IPS-20b (cell line): ENCODE measurements at regions not wholly inside any gene's neighbourhood (a gene's known extent, or its start where the extent isn't known, plus 50 kb on each side); places are given as distances from the start of the nearest gene placed in this dataset.

Experiments
- H3K27ac ChIP-seq: one replicate; pipeline ENCODE4 v1.5.1; 2013; ENCODE audit warnings: low read length
- H3K27me3 ChIP-seq: 2 replicates; pipeline ENCODE4 v1.6.1; 2013; ENCODE audit warnings: mild to moderate bottlenecking, low read length, inconsistent platforms; ENCODE audit not compliant: insufficient read depth
- H3K36me3 ChIP-seq: 2 replicates; pipeline ENCODE4 v1.6.1; 2013; ENCODE audit warnings: low read depth, mild to moderate bottlenecking, inconsistent platforms, low read length, moderate library complexity; ENCODE audit not compliant: insufficient read depth
- H3K4me1 ChIP-seq: 2 replicates; pipeline ENCODE4 v1.6.1; 2013; ENCODE audit warnings: mild to moderate bottlenecking, control low read depth, inconsistent platforms, low read length, moderate library complexity; ENCODE audit not compliant: insufficient read depth
- H3K4me3 ChIP-seq: 2 replicates; pipeline ENCODE4 v1.5.1; 2013; ENCODE audit warnings: mild to moderate bottlenecking, low read length, inconsistent platforms
- H3K9ac ChIP-seq: 2 replicates; pipeline ENCODE4 v1.6.1; 2013; ENCODE audit warnings: low read depth, mild to moderate bottlenecking, inconsistent platforms, low read length, moderate library complexity
- H3K9me3 ChIP-seq: 2 replicates; pipeline ENCODE4 v1.6.1; 2013; ENCODE audit warnings: mild to moderate bottlenecking, low read depth, low read length, inconsistent platforms; ENCODE audit not compliant: insufficient read depth

DNA sequence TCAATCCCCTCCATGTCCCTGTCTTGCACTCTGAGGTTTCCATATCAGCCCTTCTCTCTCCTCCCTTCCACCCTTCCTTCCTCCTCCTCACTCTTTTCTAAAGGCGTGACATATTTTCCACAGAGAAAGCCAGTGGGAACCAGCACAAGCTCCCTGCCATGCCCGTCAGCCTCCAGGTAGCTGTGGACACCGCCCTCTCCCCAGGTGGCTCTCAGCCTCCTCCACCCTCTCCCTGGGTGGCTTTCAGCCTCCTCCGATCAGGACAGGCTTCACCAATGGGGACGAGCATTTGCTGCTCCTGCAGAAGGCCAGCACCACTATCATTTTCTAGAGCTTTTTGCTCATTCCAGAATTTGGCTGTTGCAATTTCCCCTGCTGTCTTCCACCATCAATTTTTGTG is 236.6 kb downstream of the GADD45G start:
- no peaks in the 10 kb centered on the region for H3K36me3 ChIP-seq
- H3K27me3 ChIP-seq, result no peaks in the 10 kb centered on the region
- peaks cover 4% of the 10 kb centered on the region; the same call in 1 of the 2 replicates for H3K4me1 ChIP-seq
- no peaks in the 10 kb centered on the region for H3K9me3 ChIP-seq
- H3K27ac ChIP-seq, result no peak overlapping the region
- no peak overlapping the region for H3K9ac ChIP-seq
- no peak overlapping the region for H3K4me3 ChIP-seq

DNA sequence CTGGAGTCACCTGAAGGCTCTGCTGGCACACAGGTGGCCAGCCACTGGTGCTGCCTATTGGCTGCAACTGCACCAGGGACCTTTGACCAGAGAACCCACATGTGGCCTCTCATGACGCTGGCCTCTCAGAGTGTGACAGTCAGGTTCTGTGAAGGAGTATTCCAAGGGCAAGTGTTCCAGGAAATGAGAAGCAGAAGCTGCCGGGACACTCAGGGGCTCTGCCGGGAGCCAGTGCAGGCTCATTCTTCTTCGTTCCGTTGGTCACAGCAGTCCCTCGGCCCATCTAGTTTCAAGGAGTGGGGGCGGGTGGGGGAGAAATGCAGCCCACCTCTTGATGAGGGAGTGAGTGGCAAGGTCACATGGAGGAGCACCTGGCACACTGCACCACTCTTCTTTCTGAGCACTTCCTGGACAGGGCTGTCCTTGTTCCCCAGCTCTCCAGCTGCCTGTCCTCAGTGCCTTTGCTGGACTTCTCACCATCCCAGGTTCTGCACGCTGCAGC is 237.5 kb downstream of the GADD45G start:
- H3K27ac ChIP-seq, result no peak overlapping the region
- H3K36me3 ChIP-seq, result no peaks in the 10 kb centered on the region
- peaks cover 4% of the 10 kb centered on the region; the same call in 1 of the 2 replicates for H3K4me1 ChIP-seq
- no peaks in the 10 kb centered on the region for H3K27me3 ChIP-seq
- H3K9me3 ChIP-seq, result no peaks in the 10 kb centered on the region
- no peak overlapping the region for H3K4me3 ChIP-seq
- no peak overlapping the region for H3K9ac ChIP-seq

GRCh38 chr9:89843074-89843473 is 238.3 kb downstream of the GADD45G start:
- no peak overlapping the region for H3K4me3 ChIP-seq
- H3K4me1 ChIP-seq, result peaks cover 4% of the 10 kb centered on the region; the same call in 1 of the 2 replicates
- no peak overlapping the region for H3K9ac ChIP-seq
- H3K9me3 ChIP-seq, result no peaks in the 10 kb centered on the region
- no peaks in the 10 kb centered on the region for H3K36me3 ChIP-seq
- no peak overlapping the region for H3K27ac ChIP-seq
- no peaks in the 10 kb centered on the region for H3K27me3 ChIP-seq

DNA sequence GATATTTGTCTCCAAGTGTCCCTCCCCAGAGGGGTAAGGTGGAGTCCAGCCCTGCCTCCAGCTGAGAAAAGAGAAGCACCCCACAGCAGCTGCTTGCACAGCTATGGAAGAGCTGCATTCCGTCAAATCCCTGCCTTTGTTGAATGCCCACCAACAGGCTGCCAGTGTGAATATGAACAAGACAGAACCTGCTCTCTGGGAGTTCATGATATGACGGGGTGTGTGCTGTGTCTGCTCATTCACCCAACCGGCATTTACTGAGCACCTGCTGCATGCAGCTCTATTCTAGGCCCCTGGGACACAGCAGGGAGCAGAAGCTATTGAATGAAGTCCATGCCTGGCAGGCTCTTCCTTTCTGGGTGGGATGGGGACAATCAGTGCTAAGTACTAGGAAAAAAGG is 238.8 kb downstream of the GADD45G start:
- Histone ChIP-seq H3K9ac (no peak overlapping the region), H3K4me3 (no peak overlapping the region), H3K4me1 (peaks cover 4% of the 10 kb centered on the region; the same call in 1 of the 2 replicates), H3K36me3 (no peaks in the 10 kb centered on the region), H3K27me3 (no peaks in the 10 kb centered on the region), H3K27ac (no peak overlapping the region), H3K9me3 (no peaks in the 10 kb centered on the region)

- Histone ChIP-seq H3K36me3 (no peaks in the 10 kb centered on the region), H3K4me3 (no peak overlapping the region), H3K27ac (no peak overlapping the region), H3K27me3 (no peaks in the 10 kb centered on the region), H3K4me1 (peaks cover 4% of the 10 kb centered on the region; the same call in 1 of the 2 replicates), H3K9me3 (no peaks in the 10 kb centered on the region), H3K9ac (no peak overlapping the region)
These were observed 239.3 kb downstream of the GADD45G start for GRCh38 chr9:89844075-89844474.

DNA sequence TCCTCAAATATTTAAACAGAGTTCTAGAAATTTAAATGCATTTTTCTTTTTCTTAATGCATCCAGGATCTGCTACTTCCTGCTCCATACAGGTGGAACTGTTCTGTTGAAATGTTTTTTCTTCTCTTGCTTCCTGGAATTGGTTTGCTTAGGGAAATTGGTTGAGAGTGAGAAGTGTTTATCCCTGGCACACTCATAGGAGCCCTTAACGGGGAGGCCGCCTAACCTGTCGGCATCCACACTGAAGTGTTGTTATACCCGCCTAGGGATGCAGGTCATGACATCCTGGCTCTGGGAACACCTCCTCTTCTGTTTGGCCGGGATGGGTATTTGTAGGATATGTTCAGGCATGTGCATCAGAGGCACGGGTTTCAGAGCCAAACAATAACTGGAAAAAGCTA is 239.7 kb downstream of the GADD45G start:
- peaks cover 4% of the 10 kb centered on the region; the same call in 1 of the 2 replicates for H3K4me1 ChIP-seq
- no peak overlapping the region for H3K4me3 ChIP-seq
- no peaks in the 10 kb centered on the region for H3K9me3 ChIP-seq
- no peak overlapping the region for H3K27ac ChIP-seq
- no peaks in the 10 kb centered on the region for H3K27me3 ChIP-seq
- no peaks in the 10 kb centered on the region for H3K36me3 ChIP-seq
- no peak overlapping the region for H3K9ac ChIP-seq

- Histone ChIP-seq H3K9me3 (no peaks in the 10 kb centered on the region), H3K4me1 (peaks cover 4% of the 10 kb centered on the region; the same call in 1 of the 2 replicates), H3K27ac (no peak overlapping the region), H3K27me3 (no peaks in the 10 kb centered on the region), H3K36me3 (no peaks in the 10 kb centered on the region), H3K9ac (no peak overlapping the region), H3K4me3 (no peak overlapping the region)
These were observed 240.5 kb downstream of the GADD45G start for GRCh38 chr9:89845321-89845720.

DNA sequence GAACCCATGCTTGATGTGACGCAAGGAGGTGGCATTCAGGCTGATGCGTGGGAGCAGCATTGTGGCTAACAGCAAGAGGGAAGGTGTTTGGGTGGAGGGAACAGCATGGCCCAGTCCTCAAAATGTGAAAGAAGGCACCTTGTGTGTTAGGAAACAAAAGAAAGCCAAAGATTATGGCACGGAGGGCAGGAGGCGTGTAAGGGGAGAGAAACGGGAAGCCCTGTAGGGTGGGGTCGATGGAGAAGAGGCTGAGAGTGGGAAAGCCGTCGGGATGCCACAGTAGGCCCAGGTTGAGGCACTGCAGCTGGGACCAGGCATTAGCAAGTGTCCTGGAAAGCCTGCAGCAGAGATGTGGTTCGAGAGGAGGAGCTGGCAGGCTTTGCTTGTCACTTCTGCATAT is 241.1 kb downstream of the GADD45G start:
- H3K27me3 ChIP-seq, result no peaks in the 10 kb centered on the region
- H3K4me3 ChIP-seq, result no peak overlapping the region
- H3K27ac ChIP-seq, result no peak overlapping the region
- H3K4me1 ChIP-seq, result peaks cover 4% of the 10 kb centered on the region; the same call in 1 of the 2 replicates
- no peaks in the 10 kb centered on the region for H3K36me3 ChIP-seq
- no peaks in the 10 kb centered on the region for H3K9me3 ChIP-seq
- H3K9ac ChIP-seq, result no peak overlapping the region

DNA sequence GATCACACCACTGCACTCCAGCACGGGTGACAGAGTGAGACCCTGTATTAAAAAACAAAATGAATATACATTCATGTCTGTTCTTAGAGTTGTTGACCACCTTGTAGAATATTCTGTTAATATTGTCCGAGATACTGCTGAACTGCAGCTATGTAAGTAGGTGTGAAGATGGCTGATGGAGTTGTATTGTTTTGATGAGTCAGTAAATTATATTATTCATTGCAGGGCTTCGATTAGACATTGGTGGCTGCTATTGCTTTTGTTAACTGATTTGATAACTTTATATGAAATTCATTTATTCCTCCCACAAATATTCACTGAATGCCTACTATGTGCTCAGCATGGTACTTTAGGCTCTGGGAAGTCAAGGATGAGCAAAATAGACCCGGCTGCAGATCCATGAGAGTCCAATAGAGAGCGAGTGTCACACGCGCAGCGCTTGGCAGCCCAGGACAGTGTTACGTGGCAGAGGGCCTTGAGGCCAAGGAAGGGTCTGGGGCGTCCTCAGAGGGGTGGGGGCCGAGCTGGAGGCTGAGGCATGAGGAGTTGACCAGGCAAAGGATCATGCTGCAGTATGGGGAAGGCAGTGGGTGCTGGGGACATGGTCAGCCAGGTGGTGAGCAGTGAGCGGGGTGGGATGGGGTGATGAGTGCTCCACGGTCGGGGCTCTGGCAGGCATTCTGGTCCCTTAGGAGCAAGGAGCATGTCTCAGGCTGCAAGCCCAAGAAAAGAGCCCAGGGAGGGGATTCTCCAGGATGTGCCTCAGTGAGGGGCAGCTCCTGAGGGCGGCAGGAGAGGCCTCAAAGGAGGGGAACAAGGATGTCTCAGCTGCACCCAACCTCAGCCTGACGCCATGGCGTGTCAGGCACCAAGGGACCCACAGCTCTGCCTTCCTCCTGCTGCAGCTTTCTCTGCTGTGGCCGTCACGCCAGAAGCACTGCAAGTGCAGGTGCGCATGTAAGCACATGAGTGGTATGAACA is 243.5 kb downstream of the GADD45G start:
- Histone ChIP-seq H3K9me3 (no peaks in the 10 kb centered on the region), H3K36me3 (no peaks in the 10 kb centered on the region), H3K27ac (no peak overlapping the region), H3K4me1 (peaks cover 4% of the 10 kb centered on the region; the same call in 1 of the 2 replicates), H3K4me3 (no peak overlapping the region), H3K9ac (no peak overlapping the region), H3K27me3 (no peaks in the 10 kb centered on the region)

DNA sequence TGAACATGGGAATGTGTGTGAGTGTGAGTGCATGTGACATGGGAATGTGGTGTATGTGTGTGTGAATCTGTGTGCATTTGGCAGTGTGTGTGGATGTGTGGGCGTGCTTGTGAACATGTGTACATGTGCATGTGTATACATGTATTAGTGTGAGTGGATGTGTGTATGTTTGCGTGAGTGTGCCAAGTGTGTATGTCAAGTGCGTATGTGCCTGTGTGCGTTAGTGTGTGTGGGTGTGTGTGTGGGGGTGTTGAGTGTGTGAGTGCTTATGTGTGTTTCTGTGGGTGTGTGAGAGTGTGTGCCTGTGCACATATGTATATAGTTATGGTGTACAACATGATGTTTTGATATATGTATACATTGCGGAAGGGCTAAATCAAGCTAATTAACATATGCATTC is 244.3 kb downstream of the GADD45G start:
- no peaks in the 10 kb centered on the region for H3K4me1 ChIP-seq
- H3K36me3 ChIP-seq, result no peaks in the 10 kb centered on the region
- no peak overlapping the region for H3K4me3 ChIP-seq
- no peak overlapping the region for H3K27ac ChIP-seq
- H3K9me3 ChIP-seq, result no peaks in the 10 kb centered on the region
- no peaks in the 10 kb centered on the region for H3K27me3 ChIP-seq
- H3K9ac ChIP-seq, result no peak overlapping the region

GRCh38 chr9:89850153-89850552 is 245.3 kb downstream of the GADD45G start:
- H3K4me3 ChIP-seq, result no peak overlapping the region
- H3K9me3 ChIP-seq, result no peaks in the 10 kb centered on the region
- no peak overlapping the region for H3K9ac ChIP-seq
- no peaks in the 10 kb centered on the region for H3K4me1 ChIP-seq
- no peak overlapping the region for H3K27ac ChIP-seq
- H3K36me3 ChIP-seq, result no peaks in the 10 kb centered on the region
- H3K27me3 ChIP-seq, result no peaks in the 10 kb centered on the region
